ENCODE measurements at regions not wholly inside any gene's neighbourhood (a gene's known extent, or its start where the extent isn't known, plus 50 kb on each side); places are given as distances from the start of the nearest gene placed in this dataset.
"Not testable (repeated sequence)": the region's sequence is repeated elsewhere in the genome, so short reads cannot be mapped to it uniquely, and the experiment has no call there.

GRCh38 chr3:195988764-195989163 is 80.4 kb upstream of the TNK2 start:
- TF ChIP-seq POLR2A (IDR thresholded peaks at IDR 0.05; ENCODE audit: low read depth, low read length); PAX5 (IDR thresholded peaks at IDR 0.05; ENCODE audit: insufficient read depth, low read length, severe bottlenecking); TAF1 (IDR thresholded peaks at IDR 0.05; ENCODE audit: low read depth, low read length); POLR2AphosphoS5 (IDR thresholded peaks at IDR 0.05; ENCODE audit: low read depth, low read length): not testable (repeated sequence)
